GM23338 (cell line): ENCODE measurements at regions not wholly inside any gene's neighbourhood (a gene's known extent, or its start where the extent isn't known, plus 50 kb on each side); places are given as distances from the start of the nearest gene placed in this dataset.
"Not testable (repeated sequence)": the region's sequence is repeated elsewhere in the genome, so short reads cannot be mapped to it uniquely, and the experiment has no call there.

ENCODE experiments used
- ATAC-seq: fragments of 200-7000 bp; cut with Tn5 transposase; 3 replicates; pipeline ENCODE4 v1.9.1; 2020
- DNase-seq: peaks from one replicate; pipeline ENCODE4 v3.0.0-alpha.2; 2015; ENCODE audit warnings: low spot score
- H2AFZ ChIP-seq: fragments of 200-600 bp; sonication (generic); 2 replicates; pipeline ENCODE4 v1.8.0; 2016; ENCODE audit warnings: antibody characterized with exemption, mild to moderate bottlenecking, moderate library complexity
- H3F3A ChIP-seq: fragments of 200-600 bp; sonication (generic); replicated peaks from 2 replicates; pipeline ENCODE4 v1.8.0; 2017; ENCODE audit warnings: antibody characterized with exemption, mixed run types, low read depth
- H3K27ac ChIP-seq: fragments of 200-600 bp; sonication (generic); 2 replicates; pipeline ENCODE4 v1.6.1; 2016; ENCODE audit warnings: low read depth
- H3K27me3 ChIP-seq: fragments of 200-600 bp; sonication (generic); 2 replicates; pipeline ENCODE4 v1.8.0; 2016; ENCODE audit warnings: mild to moderate bottlenecking, mixed run types, moderate library complexity; ENCODE audit not compliant: insufficient read depth
- H3K36me3 ChIP-seq: fragments of 200-600 bp; sonication (generic); 2 replicates; pipeline ENCODE4 v1.8.0; 2016; ENCODE audit warnings: mild to moderate bottlenecking; ENCODE audit not compliant: insufficient read depth
- H3K4me1 ChIP-seq: fragments of 200-600 bp; sonication (generic); 2 replicates; pipeline ENCODE4 v1.8.0; 2016; ENCODE audit warnings: mild to moderate bottlenecking, moderate library complexity; ENCODE audit not compliant: insufficient read depth
- H3K4me2 ChIP-seq: fragments of 200-600 bp; sonication (generic); 2 replicates; pipeline ENCODE4 v1.7.1; 2017; ENCODE audit warnings: mixed run types
- H3K4me3 ChIP-seq: fragments of 200-600 bp; sonication (generic); 2 replicates; pipeline ENCODE4 v1.6.1; 2016; ENCODE audit warnings: mixed run types
- H3K79me2 ChIP-seq: fragments of 200-600 bp; sonication (generic); replicated peaks from 2 replicates; pipeline ENCODE4 v1.8.0; 2017; ENCODE audit warnings: mild to moderate bottlenecking; ENCODE audit not compliant: insufficient read depth
- H3K9me2 ChIP-seq: fragments of 200-600 bp; sonication (generic); 2 replicates; pipeline ENCODE4 v1.8.0; 2017; ENCODE audit not compliant: insufficient read depth
- H4K20me1 ChIP-seq: fragments of 200-600 bp; sonication (generic); replicated peaks from 2 replicates; pipeline ENCODE4 v1.8.0; 2017; ENCODE audit warnings: mild to moderate bottlenecking; ENCODE audit not compliant: insufficient read depth
- H3K27ac Mint-ChIP-seq: 2 replicates; pipeline ENCODE4 v1.8.0; 2020; ENCODE audit warnings: inconsistent platforms, mild to moderate bottlenecking, moderate library complexity, mixed read lengths
- H3K27me3 Mint-ChIP-seq: 3 replicates; pipeline ENCODE4 v1.8.0; 2022; ENCODE audit warnings: low read depth, mild to moderate bottlenecking, moderate library complexity, mixed read lengths, inconsistent platforms; ENCODE audit not compliant: insufficient read depth, poor library complexity
- H3K36me3 Mint-ChIP-seq: 3 replicates; pipeline ENCODE4 v1.8.0; 2021; ENCODE audit warnings: low read depth, mild to moderate bottlenecking, inconsistent platforms, moderate library complexity, mixed read lengths
- H3K4me1 Mint-ChIP-seq: 3 replicates; pipeline ENCODE4 v1.8.0; 2020; ENCODE audit warnings: mild to moderate bottlenecking, inconsistent platforms, mixed read lengths
- H3K4me3 Mint-ChIP-seq: 3 replicates; pipeline ENCODE4 v1.8.0; 2021; ENCODE audit warnings: moderate library complexity, mild to moderate bottlenecking, inconsistent platforms, mixed read lengths
- H3K9me3 Mint-ChIP-seq: 3 replicates; pipeline ENCODE4 v1.8.0; 2020; ENCODE audit warnings: moderate library complexity, mild to moderate bottlenecking, inconsistent platforms, mixed read lengths
- CTCF ChIP-seq, 2 experiments: fragments of 200-600 bp in 1 of 2; sonication (generic) in 1 of 2; conservative IDR thresholded peaks; 2 replicates each; pipeline versions ENCODE4 v1.5.1 to v1.6.1; 2016 to 2017; ENCODE audit warnings: antibody characterized with exemption in 2 of 2, low read depth in 2 of 2, mild to moderate bottlenecking in 2 of 2, moderate library complexity in 1 of 2
- ETS1 ChIP-seq: IDR thresholded peaks from 2 replicates; pipeline ENCODE4 v1.6.1; 2016; ENCODE audit warnings: antibody characterized with exemption
- EZH2 ChIP-seq: fragments of 200-600 bp; sonication (generic); IDR thresholded peaks from one replicate; pipeline ENCODE4 v1.8.0; 2017; ENCODE audit warnings: antibody characterized with exemption, mild to moderate bottlenecking, low read depth; ENCODE audit not compliant: unreplicated experiment
- EZH2phosphoT487 ChIP-seq: fragments of 200-600 bp; sonication (generic); IDR thresholded peaks from one replicate; pipeline ENCODE4 v1.8.1; 2018; ENCODE audit warnings: antibody characterized with exemption; ENCODE audit not compliant: unreplicated experiment
- JUNB ChIP-seq: IDR thresholded peaks from one replicate; pipeline ENCODE4 v1.6.1; 2016; ENCODE audit warnings: antibody characterized with exemption; ENCODE audit not compliant: unreplicated experiment
- POLR2AphosphoS5 ChIP-seq: IDR thresholded peaks from 2 replicates; pipeline ENCODE4 v1.6.1; 2016; ENCODE audit warnings: antibody characterized with exemption, low read depth
- STAT1 ChIP-seq: IDR thresholded peaks from one replicate; pipeline ENCODE4 v1.6.1; 2016; ENCODE audit warnings: antibody characterized with exemption; ENCODE audit not compliant: unreplicated experiment
- ZNF114 ChIP-seq: fragments of 250-450 bp; sonication (Bioruptor Pico); IDR thresholded peaks from 2 replicates; pipeline ENCODE4 v1.5.0; 2020; ENCODE audit warnings: mild to moderate bottlenecking, moderate library complexity
- ZNF462 ChIP-seq: fragments of 250-450 bp; sonication (Bioruptor Pico); IDR thresholded peaks from 2 replicates; pipeline ENCODE4 v1.5.0; 2020; ENCODE audit warnings: mild to moderate bottlenecking, moderate library complexity

- TF ChIP-seq ZNF462 (CRISPR knock-in tag), result no peak
Measured at GRCh38 chr19:20287070-20287469, 120.1 kb downstream of the ZNF486 start (continued).

- H3K9me2 ChIP-seq, H3K27ac Mint-ChIP-seq, H3K4me1 ChIP-seq, H3K36me3 ChIP-seq, ATAC-seq, H3K27ac ChIP-seq, H3K27me3 ChIP-seq, H3K4me3 ChIP-seq, H4K20me1 ChIP-seq, DNase-seq, H3K36me3 Mint-ChIP-seq, H3K4me2 ChIP-seq, H3K4me3 Mint-ChIP-seq, H3F3A ChIP-seq, H3K9me3 Mint-ChIP-seq, H3K79me2 ChIP-seq, H3K4me1 Mint-ChIP-seq, H3K27me3 Mint-ChIP-seq, H2AFZ ChIP-seq: not testable (repeated sequence)
Measured at GRCh38 chr19:20285876-20286275, 118.9 kb downstream of the ZNF486 start.

- no peaks in the 10 kb centered on the region for H3F3A ChIP-seq
- Mint-ChIP-seq H3K4me3 (no peak overlapping the region), H3K27me3 (peaks cover 3% of the 10 kb centered on the region), H3K36me3 (no peaks in the 10 kb centered on the region), H3K4me1 (peaks cover 18% of the 10 kb centered on the region), H3K9me3 (no peaks in the 10 kb centered on the region), H3K27ac (no peak overlapping the region)
- no peaks in the 10 kb centered on the region for H3K9me2 ChIP-seq
- H3K4me1 ChIP-seq, result peaks cover 4% of the 10 kb centered on the region
- H3K4me3 ChIP-seq, result no peak overlapping the region
- DNase-seq, result no peak
- H3K27me3 ChIP-seq, result no peaks in the 10 kb centered on the region
- no peak overlapping the region for H2AFZ ChIP-seq
- no peaks in the 10 kb centered on the region for H3K79me2 ChIP-seq
- no peak overlapping the region for H3K4me2 ChIP-seq
- no peaks in the 10 kb centered on the region for H4K20me1 ChIP-seq
- no peaks in the 10 kb centered on the region for H3K36me3 ChIP-seq
- TF ChIP-seq POLR2AphosphoS5, result no peak
- TF ChIP-seq STAT1, result no peak
- no peak for TF ChIP-seq EZH2phosphoT487
- no peak for TF ChIP-seq JUNB
- TF ChIP-seq ZNF114 (CRISPR knock-in tag), result no peak
- TF ChIP-seq CTCF (conservative IDR thresholded peaks at IDR 0.05; ENCODE audit: low read depth in 2 of 2), result no peak
- TF ChIP-seq ETS1, result no peak
- TF ChIP-seq EZH2, result no peak
- ATAC-seq, result no peak
- H3K27ac ChIP-seq, result no peak overlapping the region
Measured at GRCh38 chr19:20279516-20279915, 112.5 kb downstream of the ZNF486 start.
